ENCODE measurements at regions not wholly inside any gene's neighbourhood (a gene's known extent, or its start where the extent isn't known, plus 50 kb on each side); places are given as distances from the start of the nearest gene placed in this dataset.

DNA sequence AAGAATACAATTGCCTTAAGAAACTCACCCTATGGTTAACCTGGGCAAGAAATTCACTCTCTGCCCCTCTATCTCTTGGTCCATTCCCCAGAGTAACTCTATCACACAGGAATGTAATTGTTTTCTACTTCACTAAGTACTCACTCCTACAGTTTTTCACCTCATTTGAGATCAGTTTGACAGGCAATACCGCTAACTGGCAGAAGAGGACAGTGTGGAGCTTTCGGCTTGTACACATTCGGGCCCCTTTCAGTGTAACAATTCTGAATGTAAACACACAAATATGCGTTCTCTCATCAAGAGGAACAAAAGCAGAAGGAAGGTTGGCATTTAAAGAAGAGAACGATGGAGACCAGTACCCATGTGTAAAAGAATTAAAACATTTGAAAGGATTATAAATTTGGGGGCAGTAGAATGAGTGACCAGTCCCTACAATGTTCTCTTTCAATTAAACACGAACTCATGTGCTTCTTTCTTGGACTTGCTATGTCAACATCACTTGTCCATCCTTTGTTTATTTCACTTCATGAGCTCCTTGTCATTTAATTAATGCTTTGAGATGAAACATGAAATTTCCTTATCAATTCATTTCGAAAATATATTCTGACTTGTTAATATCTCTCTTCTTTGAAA is 188.5 kb upstream of the GRAMD2B start:
- intact Hi-C loops (cut with DNase I): no loop called here
- no peak overlapping the region for H3K27ac ChIP-seq
- no peaks in the 10 kb centered on the region for H3K9me3 ChIP-seq
- no peak for DNase-seq
- 23 to 39% methylated on average over 7 of the region's 7 CpGs for WGBS, 2 donors
- H3K36me3 ChIP-seq: no peaks in the 10 kb centered on the region
- peak in 1 of 4 experiments; percentile 7 for TF ChIP-seq CTCF (IDR thresholded peaks at IDR 0.05)
- no peak for TF ChIP-seq POLR2A (IDR thresholded peaks at IDR 0.05)
- H3K4me3 ChIP-seq: no peak overlapping the region
- H3K27me3 ChIP-seq: no peaks in the 10 kb centered on the region
- no peaks in the 10 kb centered on the region for H3K4me1 ChIP-seq

GRCh38 chr5:126235628-126236027 is 187.6 kb upstream of the GRAMD2B start:
- intact Hi-C loops (cut with DNase I): no loop called here
- Histone ChIP-seq H3K27ac (no peak overlapping the region), H3K36me3 (no peaks in the 10 kb centered on the region), H3K4me3 (no peak overlapping the region), H3K27me3 (no peaks in the 10 kb centered on the region), H3K4me1 (no peaks in the 10 kb centered on the region), H3K9me3 (no peaks in the 10 kb centered on the region)
- 86 to 87% methylated on average over 7 of the region's 7 CpGs for WGBS, 2 donors
- no peak for DNase-seq
- TF ChIP-seq POLR2AphosphoS5 (IDR thresholded peaks at IDR 0.05) (no peak), CTCF (IDR thresholded peaks at IDR 0.05) (no peak)

DNA sequence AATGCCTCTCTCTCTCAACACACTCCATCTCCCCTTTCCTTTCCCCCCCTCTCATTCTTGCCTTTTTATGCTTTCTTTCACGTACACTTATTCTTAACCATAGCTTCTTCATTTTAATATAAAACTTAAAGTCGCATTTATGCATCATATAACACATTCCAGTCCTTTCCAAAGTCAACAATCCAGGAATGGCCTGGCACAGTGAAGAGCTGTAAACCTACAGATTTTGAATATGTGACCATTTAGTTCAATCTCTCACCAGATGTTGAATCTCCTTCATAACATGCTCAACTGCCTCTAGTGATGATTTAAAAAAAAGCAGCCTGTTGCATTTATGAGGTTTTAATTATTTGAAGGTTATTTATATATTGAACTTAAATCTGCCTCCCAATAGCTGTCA is 186.2 kb upstream of the GRAMD2B start:
- intact Hi-C loops (cut with DNase I): no loop called here
- no peaks in the 10 kb centered on the region for H3K36me3 ChIP-seq

GRCh38 chr5:126248611-126249010 is 174.6 kb upstream of the GRAMD2B start:
- no peaks in the 10 kb centered on the region for H3K4me1 ChIP-seq
- no peak overlapping the region for H3K27ac ChIP-seq
- TF ChIP-seq POLR2A (IDR thresholded peaks at IDR 0.05) (no peak), CTCF (IDR thresholded peaks at IDR 0.05) (no peak), EP300 (IDR thresholded peaks at IDR 0.05) (no peak), POLR2AphosphoS5 (IDR thresholded peaks at IDR 0.05) (no peak)
- H3K27me3 ChIP-seq: no peaks in the 10 kb centered on the region
- 84 to 88% methylated on average over 1 of the region's 1 CpG for WGBS, 2 donors
- intact Hi-C loops (cut with DNase I): no loop called here
- DNase-seq: no peak
- no peaks in the 10 kb centered on the region for H3K9me3 ChIP-seq
- no peaks in the 10 kb centered on the region for H3K36me3 ChIP-seq
- H3K4me3 ChIP-seq: no peak overlapping the region

More for the DNA sequence above, 186.2 kb upstream of the GRAMD2B start:
- Histone ChIP-seq H3K27ac (no peak overlapping the region), H3K27me3 (no peaks in the 10 kb centered on the region), H3K4me1 (no peaks in the 10 kb centered on the region), H3K4me3 (no peak overlapping the region), H3K9me3 (no peaks in the 10 kb centered on the region)
- TF ChIP-seq POLR2AphosphoS5 (IDR thresholded peaks at IDR 0.05) (no peak), CTCF (IDR thresholded peaks at IDR 0.05) (no peak), EP300 (IDR thresholded peaks at IDR 0.05) (no peak)
- WGBS, 2 donors: 42 to 77% methylated on average over 2 of the region's 2 CpGs
- no peak for DNase-seq

DNA sequence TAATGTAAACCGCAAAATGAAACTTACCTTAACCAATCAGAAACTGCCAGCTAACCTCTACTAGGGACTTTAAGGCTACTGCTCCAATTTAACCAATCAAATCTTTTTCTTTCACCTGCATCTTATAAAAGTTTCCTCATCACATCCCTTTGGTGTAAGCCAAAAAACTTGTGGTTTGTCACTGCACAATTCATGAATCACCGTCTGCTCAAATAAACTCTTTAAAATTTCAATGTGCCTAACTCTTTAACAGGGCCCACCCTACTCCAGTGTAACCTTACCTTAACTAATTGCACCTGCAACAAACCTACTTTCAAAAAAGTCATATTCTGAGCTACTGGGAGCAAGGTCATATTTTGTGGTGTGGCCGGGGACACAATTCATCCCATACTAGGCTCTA is 172.2 kb upstream of the GRAMD2B start:
- H3K4me3 ChIP-seq: no peak overlapping the region
- TF ChIP-seq POLR2AphosphoS5 (IDR thresholded peaks at IDR 0.05) (no peak), CTCF (IDR thresholded peaks at IDR 0.05) (no peak), POLR2A (IDR thresholded peaks at IDR 0.05) (no peak), EP300 (IDR thresholded peaks at IDR 0.05) (no peak)
- H3K4me1 ChIP-seq: no peaks in the 10 kb centered on the region
- 92 to 97% methylated on average over 3 of the region's 3 CpGs for WGBS, 2 donors
- no peak for DNase-seq
- no peaks in the 10 kb centered on the region for H3K36me3 ChIP-seq
- no peaks in the 10 kb centered on the region for H3K27me3 ChIP-seq
- no peak overlapping the region for H3K27ac ChIP-seq
- no peaks in the 10 kb centered on the region for H3K9me3 ChIP-seq
- intact Hi-C loops (cut with DNase I): no loop called here

Data from sigmoid colon (tissue), 6 donors.